ENCODE measurements at regions not wholly inside any gene's neighbourhood (a gene's known extent, or its start where the extent isn't known, plus 50 kb on each side); places are given as distances from the start of the nearest gene placed in this dataset.

- H2BK15ac ChIP-seq (ENCODE audit: low read length) = no peak overlapping the region
- H3K4me2 ChIP-seq (ENCODE audit: insufficient read depth, low read length, poor library complexity, severe bottlenecking) = no peak overlapping the region
- no peaks in the 10 kb centered on the region for H3K27me3 ChIP-seq (ENCODE audit: control insufficient read depth in 3 of 3, insufficient read depth in 3 of 3, low read depth in 1 of 3, low read length in 3 of 3)
- no peak overlapping the region for H3K18ac ChIP-seq (ENCODE audit: low read length)
- H3K27ac ChIP-seq (replicated peaks; ENCODE audit: low read length) = no peak overlapping the region
- peaks cover 0 to 2% of the 10 kb centered on the region in 2 donors for H3K4me1 ChIP-seq (ENCODE audit: control insufficient read depth in 2 of 2, insufficient read depth in 1 of 2, low read depth in 1 of 2, low read length in 2 of 2)
- no peak overlapping the region for H3K23ac ChIP-seq (ENCODE audit: low read depth, low read length, poor library complexity)
- no peak overlapping the region for H2AFZ ChIP-seq (ENCODE audit: low read length)
- no peak overlapping the region for H2BK5ac ChIP-seq (ENCODE audit: low read length)
- H3K4ac ChIP-seq (ENCODE audit: low read length) = no peak overlapping the region
- no peak overlapping the region for H3K9ac ChIP-seq (ENCODE audit: low read depth, low read length, poor library complexity)
- H3K4me3 ChIP-seq (ENCODE audit: low read length in 2 of 2) = no peak overlapping the region
- WGBS, 2 donors (ENCODE audit: extremely low coverage in 2 of 2, insufficient read length in 2 of 2, insufficient replicate concordance in 1 of 2) = no CpG with 5 or more reads among the region's 1 CpG
- no peak overlapping the region for H2BK12ac ChIP-seq (ENCODE audit: low read length)
- H4K91ac ChIP-seq (ENCODE audit: low read depth, low read length, poor library complexity) = no peak overlapping the region
- H3K14ac ChIP-seq (ENCODE audit: low read length) = no peak overlapping the region
- no peak for DNase-seq (ENCODE audit: low spot score)
- no peak overlapping the region for H2BK120ac ChIP-seq (ENCODE audit: low read depth, low read length)
- H2AK5ac ChIP-seq (ENCODE audit: low read depth, low read length) = no peak overlapping the region
- H3K36me3 ChIP-seq (replicated peaks in 1 of 2; ENCODE audit: control insufficient read depth in 2 of 2, insufficient read depth in 2 of 2, low read length in 2 of 2) = no peaks in the 10 kb centered on the region
- no peak overlapping the region for H4K8ac ChIP-seq (ENCODE audit: low read depth, low read length)
- peaks cover 0 to 2% of the 10 kb centered on the region in 2 donors for H3K9me3 ChIP-seq (replicated peaks in 1 of 2; ENCODE audit: control insufficient read depth in 2 of 2, insufficient read depth in 1 of 2, low read depth in 1 of 2, low read length in 2 of 2)
- H3K79me1 ChIP-seq (ENCODE audit: low read depth, low read length) = no peaks in the 10 kb centered on the region
Observed at GRCh38 chr21:16005996-16006395, 276.2 kb downstream of the USP25 start.

DNA sequence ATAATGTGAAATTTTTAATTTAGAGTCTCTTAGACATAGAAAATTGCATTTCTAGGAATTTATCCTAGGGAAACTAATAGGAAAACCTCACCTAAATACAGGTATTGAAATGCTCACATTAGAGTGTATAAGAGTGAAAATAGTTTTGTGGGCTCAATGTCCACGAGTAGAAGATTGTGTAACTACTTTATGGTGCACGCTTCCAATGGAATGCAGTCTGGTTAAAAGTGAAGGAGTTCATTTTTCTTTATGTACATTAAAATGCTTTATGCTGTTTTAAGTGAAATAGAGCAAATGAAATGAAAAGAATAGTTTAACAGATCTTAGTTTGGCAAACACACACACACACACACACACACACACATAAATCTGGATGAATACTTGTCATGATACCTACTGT lies 278.2 kb downstream of the USP25 start:
- H2BK5ac ChIP-seq (ENCODE audit: low read length) = no peak overlapping the region
- no peak for DNase-seq (ENCODE audit: low spot score)
- H3K14ac ChIP-seq (ENCODE audit: low read length) = no peak overlapping the region
- no peak overlapping the region for H3K23ac ChIP-seq (ENCODE audit: low read depth, low read length, poor library complexity)
- peaks cover 0 to 4% of the 10 kb centered on the region in 2 donors for H3K9me3 ChIP-seq (replicated peaks in 1 of 2; ENCODE audit: control insufficient read depth in 2 of 2, insufficient read depth in 1 of 2, low read depth in 1 of 2, low read length in 2 of 2)
- H3K4me1 ChIP-seq (ENCODE audit: control insufficient read depth in 2 of 2, insufficient read depth in 1 of 2, low read depth in 1 of 2, low read length in 2 of 2) = peaks cover 0 to 2% of the 10 kb centered on the region in 2 donors
- H4K8ac ChIP-seq (ENCODE audit: low read depth, low read length) = no peak overlapping the region
- no peaks in the 10 kb centered on the region for H3K79me1 ChIP-seq (ENCODE audit: low read depth, low read length)
- no peak overlapping the region for H4K91ac ChIP-seq (ENCODE audit: low read depth, low read length, poor library complexity)
- no peak overlapping the region for H2BK12ac ChIP-seq (ENCODE audit: low read length)
- no peak overlapping the region for H3K27ac ChIP-seq (replicated peaks; ENCODE audit: low read length)
- no CpG with 5 or more reads among the region's 2 CpGs for WGBS, 2 donors (ENCODE audit: extremely low coverage in 2 of 2, insufficient read length in 2 of 2, insufficient replicate concordance in 1 of 2)
- no peak overlapping the region for H3K4ac ChIP-seq (ENCODE audit: low read length)
- no peaks in the 10 kb centered on the region for H3K27me3 ChIP-seq (ENCODE audit: control insufficient read depth in 3 of 3, insufficient read depth in 3 of 3, low read depth in 1 of 3, low read length in 3 of 3)
- no peak overlapping the region for H2BK15ac ChIP-seq (ENCODE audit: low read length)
- no peak overlapping the region for H3K9ac ChIP-seq (ENCODE audit: low read depth, low read length, poor library complexity)
- H3K4me2 ChIP-seq (ENCODE audit: insufficient read depth, low read length, poor library complexity, severe bottlenecking) = no peak overlapping the region
- no peak overlapping the region for H3K18ac ChIP-seq (ENCODE audit: low read length)
- H2BK120ac ChIP-seq (ENCODE audit: low read depth, low read length) = no peak overlapping the region
- no peak overlapping the region for H2AK5ac ChIP-seq (ENCODE audit: low read depth, low read length)
- H2AFZ ChIP-seq (ENCODE audit: low read length) = no peak overlapping the region
- H3K36me3 ChIP-seq (replicated peaks in 1 of 2; ENCODE audit: control insufficient read depth in 2 of 2, insufficient read depth in 2 of 2, low read length in 2 of 2) = no peaks in the 10 kb centered on the region
- H3K4me3 ChIP-seq (ENCODE audit: low read length in 2 of 2) = no peak overlapping the region

DNA sequence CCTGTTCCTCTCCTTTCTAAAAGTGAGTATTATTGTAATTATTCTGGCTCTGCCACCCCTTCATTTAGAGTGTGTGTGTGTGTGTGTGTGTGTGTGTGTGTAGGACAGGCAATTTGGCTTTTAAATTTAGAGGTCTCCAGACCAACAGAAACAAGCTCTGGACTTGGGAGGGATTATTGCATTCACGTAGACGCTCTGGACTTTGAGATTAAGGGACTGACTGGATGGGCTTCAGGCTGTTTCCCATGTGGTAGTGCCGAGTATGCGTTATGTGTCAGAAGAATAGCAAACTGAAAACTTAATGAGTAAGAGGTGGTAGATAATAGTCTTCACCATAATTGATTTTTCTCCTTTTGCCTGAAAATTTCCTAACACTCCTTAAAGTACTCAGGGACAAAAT lies 281.9 kb downstream of the USP25 start:
- DNase-seq (ENCODE audit: low spot score) = no peak

GRCh38 chr21:16013570-16013969 lies 283.8 kb downstream of the USP25 start:
- no peaks in the 10 kb centered on the region for H3K27me3 ChIP-seq (ENCODE audit: control insufficient read depth in 3 of 3, insufficient read depth in 3 of 3, low read depth in 1 of 3, low read length in 3 of 3)
- DNase-seq (ENCODE audit: low spot score) = no peak
- no peak overlapping the region for H3K14ac ChIP-seq (ENCODE audit: low read length)
- no peak overlapping the region for H3K4ac ChIP-seq (ENCODE audit: low read length)
- no peak overlapping the region for H2BK120ac ChIP-seq (ENCODE audit: low read depth, low read length)
- no peak overlapping the region for H3K18ac ChIP-seq (ENCODE audit: low read length)
- H3K36me3 ChIP-seq (replicated peaks in 1 of 2; ENCODE audit: control insufficient read depth in 2 of 2, insufficient read depth in 2 of 2, low read length in 2 of 2) = no peaks in the 10 kb centered on the region
- no CpG with 5 or more reads among the region's 2 CpGs for WGBS, 2 donors (ENCODE audit: extremely low coverage in 2 of 2, insufficient read length in 2 of 2, insufficient replicate concordance in 1 of 2)
- H2AFZ ChIP-seq (ENCODE audit: low read length) = no peak overlapping the region
- H3K23ac ChIP-seq (ENCODE audit: low read depth, low read length, poor library complexity) = no peak overlapping the region
- no peak overlapping the region for H3K4me2 ChIP-seq (ENCODE audit: insufficient read depth, low read length, poor library complexity, severe bottlenecking)
- no peak overlapping the region for H2BK15ac ChIP-seq (ENCODE audit: low read length)
- no peak overlapping the region for H3K27ac ChIP-seq (replicated peaks; ENCODE audit: low read length)
- no peaks in the 10 kb centered on the region for H3K79me1 ChIP-seq (ENCODE audit: low read depth, low read length)
- peaks cover 0 to 4% of the 10 kb centered on the region in 2 donors for H3K9me3 ChIP-seq (replicated peaks in 1 of 2; ENCODE audit: control insufficient read depth in 2 of 2, insufficient read depth in 1 of 2, low read depth in 1 of 2, low read length in 2 of 2)
- H4K8ac ChIP-seq (ENCODE audit: low read depth, low read length) = no peak overlapping the region
- H2BK12ac ChIP-seq (ENCODE audit: low read length) = no peak overlapping the region
- H2BK5ac ChIP-seq (ENCODE audit: low read length) = no peak overlapping the region
- H3K4me1 ChIP-seq (ENCODE audit: control insufficient read depth in 2 of 2, insufficient read depth in 1 of 2, low read depth in 1 of 2, low read length in 2 of 2) = no peaks in the 10 kb centered on the region
- no peak overlapping the region for H4K91ac ChIP-seq (ENCODE audit: low read depth, low read length, poor library complexity)
- H3K9ac ChIP-seq (ENCODE audit: low read depth, low read length, poor library complexity) = no peak overlapping the region
- H3K4me3 ChIP-seq (ENCODE audit: low read length in 2 of 2) = no peak overlapping the region
- no peak overlapping the region for H2AK5ac ChIP-seq (ENCODE audit: low read depth, low read length)

More for the DNA sequence above, 281.9 kb downstream of the USP25 start:
- no peaks in the 10 kb centered on the region for H3K79me1 ChIP-seq (ENCODE audit: low read depth, low read length)
- no peak overlapping the region for H3K23ac ChIP-seq (ENCODE audit: low read depth, low read length, poor library complexity)
- no peak overlapping the region for H2AK5ac ChIP-seq (ENCODE audit: low read depth, low read length)
- no peak overlapping the region for H3K4me2 ChIP-seq (ENCODE audit: insufficient read depth, low read length, poor library complexity, severe bottlenecking)
- H2BK12ac ChIP-seq (ENCODE audit: low read length) = no peak overlapping the region
- peaks cover 0 to 4% of the 10 kb centered on the region in 2 donors for H3K9me3 ChIP-seq (replicated peaks in 1 of 2; ENCODE audit: control insufficient read depth in 2 of 2, insufficient read depth in 1 of 2, low read depth in 1 of 2, low read length in 2 of 2)
- no peak overlapping the region for H3K14ac ChIP-seq (ENCODE audit: low read length)
- no peak overlapping the region for H2BK120ac ChIP-seq (ENCODE audit: low read depth, low read length)
- H3K36me3 ChIP-seq (replicated peaks in 1 of 2; ENCODE audit: control insufficient read depth in 2 of 2, insufficient read depth in 2 of 2, low read length in 2 of 2) = no peaks in the 10 kb centered on the region
- H2AFZ ChIP-seq (ENCODE audit: low read length) = peak overlapping the region; percentile 36
- H2BK15ac ChIP-seq (ENCODE audit: low read length) = no peak overlapping the region
- H2BK5ac ChIP-seq (ENCODE audit: low read length) = no peak overlapping the region
- H4K8ac ChIP-seq (ENCODE audit: low read depth, low read length) = no peak overlapping the region
- no peak overlapping the region for H4K91ac ChIP-seq (ENCODE audit: low read depth, low read length, poor library complexity)
- no peak overlapping the region for H3K27ac ChIP-seq (replicated peaks; ENCODE audit: low read length)
- WGBS, 2 donors (ENCODE audit: extremely low coverage in 2 of 2, insufficient read length in 2 of 2, insufficient replicate concordance in 1 of 2) = no CpG with 5 or more reads among the region's 4 CpGs
- H3K4ac ChIP-seq (ENCODE audit: low read length) = no peak overlapping the region
- no peak overlapping the region for H3K4me3 ChIP-seq (ENCODE audit: low read length in 2 of 2)
- no peak overlapping the region for H3K18ac ChIP-seq (ENCODE audit: low read length)
- H3K4me1 ChIP-seq (ENCODE audit: control insufficient read depth in 2 of 2, insufficient read depth in 1 of 2, low read depth in 1 of 2, low read length in 2 of 2) = peaks cover 0 to 2% of the 10 kb centered on the region in 2 donors
- no peaks in the 10 kb centered on the region for H3K27me3 ChIP-seq (ENCODE audit: control insufficient read depth in 3 of 3, insufficient read depth in 3 of 3, low read depth in 1 of 3, low read length in 3 of 3)
- no peak overlapping the region for H3K9ac ChIP-seq (ENCODE audit: low read depth, low read length, poor library complexity)

Data from neuronal stem cell (in vitro differentiated cells).